Endodermal cell (in vitro differentiated cells): ENCODE measurements at regions not wholly inside any gene's neighbourhood (a gene's known extent, or its start where the extent isn't known, plus 50 kb on each side); places are given as distances from the start of the nearest gene placed in this dataset.

Experiments used
- DNase-seq: peaks from one replicate; pipeline ENCODE4 v3.0.0-alpha.2; 2017
- H3K27ac ChIP-seq: 2 replicates; pipeline ENCODE4 v1.5.1; 2013; ENCODE audit warnings: mild to moderate bottlenecking, low read depth, low read length, moderate library complexity
- H3K27me3 ChIP-seq: 2 replicates; pipeline ENCODE4 v1.6.1; 2013; ENCODE audit warnings: mild to moderate bottlenecking, low read length, moderate library complexity; ENCODE audit not compliant: insufficient read depth, control insufficient read depth, poor library complexity, severe bottlenecking
- H3K36me3 ChIP-seq: 2 replicates; pipeline ENCODE4 v1.7.0; 2013; ENCODE audit warnings: mild to moderate bottlenecking, low read length, moderate library complexity; ENCODE audit not compliant: control insufficient read depth, insufficient read depth
- H3K4me1 ChIP-seq: one replicate; pipeline ENCODE4 v1.7.0; 2013; ENCODE audit warnings: low read length; ENCODE audit not compliant: control insufficient read depth, insufficient read depth
- H3K4me3 ChIP-seq: 2 replicates; pipeline ENCODE4 v1.5.1; 2013; ENCODE audit warnings: mild to moderate bottlenecking, low read length, moderate library complexity
- H3K9ac ChIP-seq: 2 replicates; pipeline ENCODE4 v1.6.1; 2013; ENCODE audit warnings: mild to moderate bottlenecking, low read length, moderate library complexity; ENCODE audit not compliant: poor library complexity, severe bottlenecking; ENCODE audit errors: extremely low read depth
- H3K9me3 ChIP-seq: 2 replicates; pipeline ENCODE4 v1.6.1; 2013; ENCODE audit warnings: mild to moderate bottlenecking, low read length, moderate library complexity; ENCODE audit not compliant: control insufficient read depth
- H3K27ac Mint-ChIP-seq: 2 replicates; pipeline ENCODE4 v1.8.0; 2020; ENCODE audit warnings: mixed read lengths
- H3K27me3 Mint-ChIP-seq: 2 replicates; pipeline ENCODE4 v1.8.0; 2021; ENCODE audit warnings: mild to moderate bottlenecking, mixed read lengths; ENCODE audit not compliant: insufficient read depth
- H3K36me3 Mint-ChIP-seq: 2 replicates; pipeline ENCODE4 v1.8.0; 2020; ENCODE audit warnings: low read depth, mixed read lengths
- H3K4me1 Mint-ChIP-seq: 2 replicates; pipeline ENCODE4 v1.8.0; 2020; ENCODE audit warnings: mixed read lengths
- H3K4me3 Mint-ChIP-seq: 2 replicates; pipeline ENCODE4 v1.8.0; 2020; ENCODE audit warnings: mild to moderate bottlenecking, moderate library complexity, mixed read lengths
- H3K9me3 Mint-ChIP-seq: 2 replicates; pipeline ENCODE4 v1.8.0; 2020; ENCODE audit warnings: mild to moderate bottlenecking, mixed read lengths
- CTCF ChIP-seq: fragments of 200-600 bp; sonication (generic); conservative IDR thresholded peaks from 2 replicates; pipeline ENCODE4 v1.5.0; 2021; ENCODE audit warnings: antibody characterized with exemption, mild to moderate bottlenecking
- WGBS, 2 experiments: methylation state at CpG; one replicate each; pipeline versions ENCODE4 v1.1.5 to v1.1.7; 2013; ENCODE audit warnings: missing lambda C conversion rate in 2 of 2, mixed read lengths in 1 of 2; ENCODE audit not compliant: insufficient coverage in 1 of 2, insufficient read length in 1 of 2; 5-methylcytosine and 5-hydroxymethylcytosine counted together

GRCh38 chr11:112844517-112844916, 116.7 kb upstream of the NCAM1 start:
- Histone ChIP-seq H3K27me3 (peaks cover 10% of the 10 kb centered on the region), H3K9me3 (no peaks in the 10 kb centered on the region), H3K27ac (no peak overlapping the region), H3K4me3 (no peak overlapping the region), H3K4me1 (no peaks in the 10 kb centered on the region), H3K9ac (no peak overlapping the region), H3K36me3 (no peaks in the 10 kb centered on the region)
- H3K27ac Mint-ChIP-seq, result no peak overlapping the region
- DNase-seq, result no peak
- H3K9me3 Mint-ChIP-seq, result no peaks in the 10 kb centered on the region
- H3K36me3 Mint-ChIP-seq, result no peaks in the 10 kb centered on the region
- H3K27me3 Mint-ChIP-seq, result peaks cover 33% of the 10 kb centered on the region
- no peaks in the 10 kb centered on the region for H3K4me1 Mint-ChIP-seq
- H3K4me3 Mint-ChIP-seq, result no peak overlapping the region
- TF ChIP-seq CTCF, result no peak

GRCh38 chr11:112847568-112847967, 113.7 kb upstream of the NCAM1 start:
- Histone ChIP-seq H3K9ac (no peak overlapping the region), H3K9me3 (no peaks in the 10 kb centered on the region), H3K36me3 (no peaks in the 10 kb centered on the region), H3K4me1 (no peaks in the 10 kb centered on the region), H3K27ac (no peak overlapping the region), H3K4me3 (no peak overlapping the region), H3K27me3 (no peaks in the 10 kb centered on the region)
- Mint-ChIP-seq H3K4me1 (no peaks in the 10 kb centered on the region), H3K9me3 (no peaks in the 10 kb centered on the region), H3K36me3 (no peaks in the 10 kb centered on the region), H3K4me3 (no peak overlapping the region), H3K27me3 (peaks cover 22% of the 10 kb centered on the region), H3K27ac (no peak overlapping the region)
- DNase-seq, result no peak
- WGBS, 2 experiments, result 92 to 93% methylated on average over 3 to 4 of the region's 4 CpGs
- TF ChIP-seq CTCF, result no peak

GRCh38 chr11:112852143-112852866, 108.9 kb upstream of the NCAM1 start:
- H3K36me3 ChIP-seq, result no peaks in the 10 kb centered on the region
- Mint-ChIP-seq H3K4me1 (peaks cover 3% of the 10 kb centered on the region), H3K9me3 (no peaks in the 10 kb centered on the region), H3K4me3 (no peak overlapping the region), H3K27ac (no peak overlapping the region), H3K36me3 (no peaks in the 10 kb centered on the region), H3K27me3 (peaks cover 27% of the 10 kb centered on the region)
- no peak for DNase-seq
- H3K27ac ChIP-seq, result no peak overlapping the region
- 88 to 97% methylated on average over 4 to 5 of the region's 5 CpGs for WGBS, 2 experiments
- no peak for TF ChIP-seq CTCF
- no peak overlapping the region for H3K4me3 ChIP-seq
- H3K9ac ChIP-seq, result no peak overlapping the region
- no peaks in the 10 kb centered on the region for H3K9me3 ChIP-seq
- H3K27me3 ChIP-seq, result no peaks in the 10 kb centered on the region
- no peaks in the 10 kb centered on the region for H3K4me1 ChIP-seq
